HEK293 (cell line): ENCODE measurements at regions not wholly inside any gene's neighbourhood (a gene's known extent, or its start where the extent isn't known, plus 50 kb on each side); places are given as distances from the start of the nearest gene placed in this dataset.

Experiments
- CTCF ChIP-seq: fragments of 450-650 bp; formaldehyde crosslinking; IDR thresholded peaks from 2 replicates; pipeline ENCODE4 v1.5.1; 2016; ENCODE audit warnings: missing biosample characterization, missing genetic modification characterization
- ELK4 ChIP-seq: IDR thresholded peaks from 2 replicates; pipeline ENCODE4 v1.6.1; 2011; ENCODE audit warnings: mild to moderate bottlenecking, low read depth, low read length, borderline replicate concordance
- KLF1 ChIP-seq: fragments of 450-650 bp; formaldehyde crosslinking; IDR thresholded peaks from 2 replicates; pipeline ENCODE4 v1.5.1; 2016; ENCODE audit warnings: missing biosample characterization, missing genetic modification characterization
- KLF10 ChIP-seq: fragments of 450-650 bp; IDR thresholded peaks from 2 replicates; pipeline ENCODE4 v1.5.1; 2018; ENCODE audit warnings: missing biosample characterization, mild to moderate bottlenecking, missing genetic modification characterization
- REPIN1 ChIP-seq: fragments of 450-650 bp; formaldehyde crosslinking; IDR thresholded peaks from 2 replicates; pipeline ENCODE4 v1.5.1; 2017; ENCODE audit warnings: missing biosample characterization, missing genetic modification characterization, low read depth
- REST ChIP-seq: fragments of 450-650 bp; formaldehyde crosslinking; IDR thresholded peaks from 2 replicates; pipeline ENCODE4 v1.5.1; 2016; ENCODE audit warnings: missing biosample characterization, missing genetic modification characterization
- YY1 ChIP-seq: fragments of 450-650 bp; formaldehyde crosslinking; IDR thresholded peaks from 2 replicates; pipeline ENCODE4 v1.5.1; 2018; ENCODE audit warnings: missing biosample characterization, missing genetic modification characterization
- ZNF521 ChIP-seq: fragments of 450-650 bp; formaldehyde crosslinking; IDR thresholded peaks from 2 replicates; pipeline ENCODE4 v1.5.1; 2017; ENCODE audit warnings: missing biosample characterization, mild to moderate bottlenecking, missing genetic modification characterization
- ZNF558 ChIP-seq: fragments of 450-650 bp; formaldehyde crosslinking; IDR thresholded peaks from 2 replicates; pipeline ENCODE4 v1.5.1; 2016; ENCODE audit warnings: missing biosample characterization, missing genetic modification characterization
- ZNF629 ChIP-seq: fragments of 450-650 bp; formaldehyde crosslinking; IDR thresholded peaks from 2 replicates; pipeline ENCODE4 v1.5.1; 2017; ENCODE audit warnings: missing biosample characterization, missing genetic modification characterization
- ZNF791 ChIP-seq: fragments of 450-650 bp; formaldehyde crosslinking; IDR thresholded peaks from 2 replicates; pipeline ENCODE4 v1.5.1; 2016; ENCODE audit warnings: missing biosample characterization, missing genetic modification characterization

GRCh38 chr5:117204404-117204803 lies 629.8 kb upstream of the SEMA6A start:
- TF ChIP-seq YY1 (no peak), ZNF558 (tag by site-specific recombination) (no peak), REST (tag by site-specific recombination) (no peak), ZNF629 (tag by site-specific recombination) (no peak), CTCF (tag by site-specific recombination) (no peak), REPIN1 (tag by site-specific recombination) (no peak), KLF10 (tag by site-specific recombination) (no peak), ZNF791 (no peak), KLF1 (tag by site-specific recombination) (no peak), ELK4 (no peak), ZNF521 (no peak)
